ENCODE measurements at regions not wholly inside any gene's neighbourhood (a gene's known extent, or its start where the extent isn't known, plus 50 kb on each side); places are given as distances from the start of the nearest gene placed in this dataset.
A peak's percentile ranks its signal among the peaks of the same experiment; 100 is the strongest.

GRCh38 chr21:25466470-25466869, 140.8 kb downstream of the MRPL39 start:
- no peaks in the 10 kb centered on the region for H3K27me3 Mint-ChIP-seq (ENCODE audit: low read depth)
- no peak for DNase-seq (ENCODE audit: low spot score)
- no peak overlapping the region for H3K4me3 Mint-ChIP-seq (ENCODE audit: low read depth)
- peaks cover 14% of the 10 kb centered on the region for H3K9me3 Mint-ChIP-seq
- peak overlapping the region; percentile 50 for H3K27ac Mint-ChIP-seq
- intact Hi-C loops (cut with micrococcal nuclease), result no loop called here
- H3K36me3 Mint-ChIP-seq (ENCODE audit: low read depth), result peaks cover 15% of the 10 kb centered on the region
- peaks cover 51% of the 10 kb centered on the region for H3K4me1 Mint-ChIP-seq (ENCODE audit: low read depth)

DNA sequence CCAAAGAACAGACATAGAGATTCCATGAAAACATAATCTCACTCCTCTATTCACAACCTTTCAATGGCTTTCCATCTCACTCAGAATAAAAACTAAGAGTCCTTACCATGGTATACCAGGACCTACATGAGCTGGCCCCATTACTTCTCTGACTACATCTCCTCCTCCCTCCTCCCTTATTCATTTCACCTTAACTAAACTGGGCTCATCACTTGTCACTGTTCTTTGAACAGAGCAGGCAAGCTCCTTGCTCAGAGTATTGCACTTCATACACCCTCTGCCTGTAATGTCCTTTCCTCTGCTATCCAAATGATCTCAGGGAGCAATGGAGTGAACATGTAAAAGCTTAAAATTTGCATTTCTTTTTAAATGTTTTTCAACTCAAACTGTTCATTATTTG, 142.0 kb downstream of the MRPL39 start:
- Mint-ChIP-seq H3K4me1 (ENCODE audit: low read depth) (peaks cover 53% of the 10 kb centered on the region), H3K27ac (peak overlapping the region; percentile 54), H3K4me3 (ENCODE audit: low read depth) (no peak overlapping the region), H3K36me3 (ENCODE audit: low read depth) (peaks cover 16% of the 10 kb centered on the region), H3K9me3 (peaks cover 11% of the 10 kb centered on the region), H3K27me3 (ENCODE audit: low read depth) (no peaks in the 10 kb centered on the region)
- intact Hi-C loops (cut with micrococcal nuclease), result no loop called here
- DNase-seq (ENCODE audit: low spot score), result no peak

DNA sequence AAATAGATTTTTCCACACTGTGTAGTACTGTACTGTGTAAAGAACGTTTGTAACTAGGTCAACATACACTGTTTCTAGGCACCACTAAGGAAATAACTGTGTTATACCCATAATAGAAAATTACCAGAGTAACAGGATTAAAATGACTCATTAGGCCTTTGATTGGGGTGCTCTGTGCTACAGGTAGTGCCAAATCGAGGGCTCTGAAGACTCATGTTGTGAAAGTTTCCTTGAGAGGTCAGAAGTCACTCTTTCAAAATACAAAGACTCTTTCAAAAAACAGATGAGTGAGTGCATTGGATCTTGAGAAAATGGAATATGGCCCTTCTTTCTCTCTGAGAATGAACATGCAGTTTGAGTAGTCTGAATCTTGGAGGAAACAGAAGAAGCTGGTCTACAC, 143.0 kb downstream of the MRPL39 start:
- Mint-ChIP-seq H3K4me1 (ENCODE audit: low read depth) (peaks cover 60% of the 10 kb centered on the region), H3K4me3 (ENCODE audit: low read depth) (no peak overlapping the region), H3K27ac (peak overlapping the region; percentile 93), H3K9me3 (peaks cover 18% of the 10 kb centered on the region), H3K27me3 (ENCODE audit: low read depth) (no peaks in the 10 kb centered on the region), H3K36me3 (ENCODE audit: low read depth) (peaks cover 24% of the 10 kb centered on the region)
- DNase-seq (ENCODE audit: low spot score), result no peak
- intact Hi-C loops (cut with micrococcal nuclease), result loop anchor here (1.0 kb wide), 2 partner anchors 8 to 38 kb away; no protein-coding TSS in a partner anchor

DNA sequence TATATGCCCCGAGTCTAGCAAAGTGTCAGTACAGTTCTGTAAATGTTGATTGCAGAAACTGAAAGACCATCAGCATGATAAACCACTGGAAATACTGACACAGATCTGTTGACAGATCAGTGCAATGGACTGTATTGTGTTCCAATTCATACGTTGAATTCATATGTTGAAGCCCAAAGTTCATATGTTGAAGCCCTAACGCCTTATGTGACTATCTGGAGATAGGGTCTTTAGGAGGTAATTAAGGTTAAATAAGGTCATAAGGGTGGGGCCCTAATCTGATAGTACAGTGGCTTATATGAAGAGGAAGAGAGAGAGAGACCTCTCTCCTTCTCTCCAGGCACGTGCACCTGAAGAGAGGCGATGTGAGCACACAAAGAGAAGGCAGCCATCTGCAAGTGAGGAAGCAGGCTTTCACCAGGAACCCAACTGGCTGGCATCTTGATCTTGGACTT, 144.7 kb downstream of the MRPL39 start:
- H3K4me1 Mint-ChIP-seq (ENCODE audit: low read depth), result peaks cover 69% of the 10 kb centered on the region
- H3K4me3 Mint-ChIP-seq (ENCODE audit: low read depth), result no peak overlapping the region
- H3K36me3 Mint-ChIP-seq (ENCODE audit: low read depth), result peaks cover 24% of the 10 kb centered on the region
- H3K9me3 Mint-ChIP-seq, result peaks cover 19% of the 10 kb centered on the region
- no peaks in the 10 kb centered on the region for H3K27me3 Mint-ChIP-seq (ENCODE audit: low read depth)
- intact Hi-C loops (cut with micrococcal nuclease), result loop anchor here (1.0 kb wide), 2 partner anchors 25 to 34 kb away; no protein-coding TSS in a partner anchor
- DNase-seq (ENCODE audit: low spot score), result no peak
- H3K27ac Mint-ChIP-seq, result peak overlapping the region; percentile 93

GRCh38 chr21:25461725-25462124, 145.6 kb downstream of the MRPL39 start:
- Mint-ChIP-seq H3K9me3 (peaks cover 14% of the 10 kb centered on the region), H3K36me3 (ENCODE audit: low read depth) (peaks cover 20% of the 10 kb centered on the region), H3K4me1 (ENCODE audit: low read depth) (peaks cover 73% of the 10 kb centered on the region), H3K27ac (peak overlapping the region; percentile 73), H3K27me3 (ENCODE audit: low read depth) (no peaks in the 10 kb centered on the region), H3K4me3 (ENCODE audit: low read depth) (no peak overlapping the region)
- intact Hi-C loops (cut with micrococcal nuclease), result loop anchor here (1.0 kb wide), 2 partner anchors 26 to 33 kb away; no protein-coding TSS in a partner anchor
- no peak for DNase-seq (ENCODE audit: low spot score)

DNA sequence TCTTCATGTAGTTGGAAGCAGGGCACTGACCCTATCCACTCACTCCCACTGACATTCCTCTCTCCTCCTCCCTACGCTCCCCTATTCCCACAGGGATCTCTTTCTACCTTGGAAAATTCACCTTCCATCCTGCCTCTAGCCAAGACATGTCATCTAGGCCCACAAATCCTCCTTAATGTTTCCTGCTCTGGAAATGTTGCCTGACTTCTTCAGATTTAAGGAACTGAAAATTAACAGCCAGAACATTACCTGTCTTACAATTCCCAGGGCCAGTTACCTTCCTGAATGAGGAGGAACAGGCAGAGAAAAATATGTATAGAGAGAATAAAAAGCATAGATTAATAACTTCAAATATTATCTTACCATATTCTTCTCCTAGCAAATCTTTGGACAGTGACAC, 147.3 kb downstream of the MRPL39 start:
- peak overlapping the region; percentile 93 for H3K27ac Mint-ChIP-seq
- intact Hi-C loops (cut with micrococcal nuclease), result no loop called here
- peak overlapping the region; percentile 35 for H3K4me3 Mint-ChIP-seq (ENCODE audit: low read depth)
- H3K27me3 Mint-ChIP-seq (ENCODE audit: low read depth), result no peaks in the 10 kb centered on the region
- H3K9me3 Mint-ChIP-seq, result peaks cover 9% of the 10 kb centered on the region
- no peak for DNase-seq (ENCODE audit: low spot score)
- peaks cover 70% of the 10 kb centered on the region for H3K4me1 Mint-ChIP-seq (ENCODE audit: low read depth)
- peaks cover 20% of the 10 kb centered on the region for H3K36me3 Mint-ChIP-seq (ENCODE audit: low read depth)

- peaks cover 64% of the 10 kb centered on the region for H3K4me1 Mint-ChIP-seq (ENCODE audit: low read depth)
- intact Hi-C loops (cut with micrococcal nuclease), result no loop called here
Measured at GRCh38 chr21:25459365-25459764, 147.9 kb downstream of the MRPL39 start.

GRCh38 chr21:25458484-25458883, 148.8 kb downstream of the MRPL39 start:
- intact Hi-C loops (cut with micrococcal nuclease), result no loop called here
- Mint-ChIP-seq H3K9me3 (peaks cover 9% of the 10 kb centered on the region), H3K4me3 (ENCODE audit: low read depth) (peak overlapping the region; percentile 11), H3K4me1 (ENCODE audit: low read depth) (peaks cover 57% of the 10 kb centered on the region), H3K36me3 (ENCODE audit: low read depth) (peaks cover 20% of the 10 kb centered on the region), H3K27ac (peak overlapping the region; percentile 81), H3K27me3 (ENCODE audit: low read depth) (no peaks in the 10 kb centered on the region)
- DNase-seq (ENCODE audit: low spot score), result no peak

More at GRCh38 chr21:25459365-25459764, 147.9 kb downstream of the MRPL39 start:
- Mint-ChIP-seq H3K27me3 (ENCODE audit: low read depth) (no peaks in the 10 kb centered on the region), H3K9me3 (peaks cover 9% of the 10 kb centered on the region), H3K4me3 (ENCODE audit: low read depth) (no peak overlapping the region), H3K27ac (peak overlapping the region; percentile 93), H3K36me3 (ENCODE audit: low read depth) (peaks cover 20% of the 10 kb centered on the region)
- no peak for DNase-seq (ENCODE audit: low spot score)

GRCh38 chr21:25457946-25458345, 149.3 kb downstream of the MRPL39 start:
- peak overlapping the region; percentile 50 for H3K27ac Mint-ChIP-seq
- DNase-seq (ENCODE audit: low spot score), result no peak
- peaks cover 55% of the 10 kb centered on the region for H3K4me1 Mint-ChIP-seq (ENCODE audit: low read depth)
- H3K9me3 Mint-ChIP-seq, result peaks cover 12% of the 10 kb centered on the region
- H3K4me3 Mint-ChIP-seq (ENCODE audit: low read depth), result no peak overlapping the region
- no peaks in the 10 kb centered on the region for H3K27me3 Mint-ChIP-seq (ENCODE audit: low read depth)
- intact Hi-C loops (cut with micrococcal nuclease), result loop anchor here (1.0 kb wide), 6 partner anchors 29 to 115 kb away; no protein-coding TSS in a partner anchor
- H3K36me3 Mint-ChIP-seq (ENCODE audit: low read depth), result peaks cover 20% of the 10 kb centered on the region

DNA sequence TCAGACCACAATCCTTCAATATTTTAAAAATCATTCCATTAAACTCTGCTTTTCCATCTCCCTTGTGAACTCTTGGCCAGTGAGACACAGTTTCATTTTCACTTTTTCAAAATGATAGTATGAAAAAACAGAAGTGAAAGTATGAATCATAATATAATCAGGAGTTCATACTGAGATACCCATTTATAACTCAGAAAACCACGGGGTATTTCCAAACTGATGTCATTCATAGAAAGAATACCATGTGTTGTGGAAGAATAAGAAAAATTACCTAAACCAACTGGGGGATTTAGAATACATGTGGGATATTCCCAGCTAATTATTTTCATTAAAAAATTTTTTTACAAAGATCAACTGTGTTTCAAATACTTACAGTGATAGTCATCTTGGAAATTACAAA, 149.9 kb downstream of the MRPL39 start:
- Mint-ChIP-seq H3K4me3 (ENCODE audit: low read depth) (peak overlapping the region; percentile 58), H3K36me3 (ENCODE audit: low read depth) (peaks cover 20% of the 10 kb centered on the region), H3K4me1 (ENCODE audit: low read depth) (peaks cover 50% of the 10 kb centered on the region), H3K27ac (peak overlapping the region; percentile 84), H3K27me3 (ENCODE audit: low read depth) (no peaks in the 10 kb centered on the region), H3K9me3 (peaks cover 12% of the 10 kb centered on the region)
- intact Hi-C loops (cut with micrococcal nuclease), result loop anchor here (1.0 kb wide), 6 partner anchors 30 to 116 kb away; no protein-coding TSS in a partner anchor
- DNase-seq (ENCODE audit: low spot score), result no peak

DNA sequence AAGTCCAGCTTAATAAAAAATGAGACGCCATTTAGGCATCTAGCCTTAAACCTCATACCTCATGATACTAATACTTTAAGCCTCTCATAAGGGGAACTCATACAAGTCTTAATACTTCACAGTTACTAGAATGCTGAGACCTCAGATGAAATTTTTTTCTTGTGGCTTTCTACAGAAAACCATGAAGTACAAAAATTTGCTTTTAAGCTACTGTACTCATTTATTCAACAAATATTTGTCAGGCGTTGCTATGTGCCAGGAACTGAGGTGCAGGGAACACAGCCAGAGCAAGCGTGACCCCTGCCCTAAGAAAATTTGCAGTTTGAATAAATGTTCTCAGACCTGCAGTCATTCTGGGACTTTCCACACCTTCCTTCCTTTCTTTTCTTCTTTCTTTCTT, 150.6 kb downstream of the MRPL39 start:
- intact Hi-C loops (cut with micrococcal nuclease), result loop anchor here (1.0 kb wide), 8 partner anchors 8 to 117 kb away; no protein-coding TSS in a partner anchor
- H3K4me3 Mint-ChIP-seq (ENCODE audit: low read depth), result peak overlapping the region; percentile 27

GRCh38 chr21:25453524-25453923, 153.8 kb downstream of the MRPL39 start:
- intact Hi-C loops (cut with micrococcal nuclease), result no loop called here
- Mint-ChIP-seq H3K4me1 (ENCODE audit: low read depth) (peaks cover 33% of the 10 kb centered on the region), H3K4me3 (ENCODE audit: low read depth) (no peak overlapping the region), H3K27me3 (ENCODE audit: low read depth) (no peaks in the 10 kb centered on the region), H3K36me3 (ENCODE audit: low read depth) (peaks cover 22% of the 10 kb centered on the region), H3K9me3 (peaks cover 27% of the 10 kb centered on the region), H3K27ac (no peak overlapping the region)
- DNase-seq (ENCODE audit: low spot score), result no peak

More for the DNA sequence above, 150.6 kb downstream of the MRPL39 start:
- DNase-seq (ENCODE audit: low spot score), result no peak
- Mint-ChIP-seq H3K27me3 (ENCODE audit: low read depth) (no peaks in the 10 kb centered on the region), H3K4me1 (ENCODE audit: low read depth) (peaks cover 50% of the 10 kb centered on the region), H3K36me3 (ENCODE audit: low read depth) (peaks cover 20% of the 10 kb centered on the region), H3K9me3 (peaks cover 12% of the 10 kb centered on the region), H3K27ac (peak overlapping the region; percentile 77)

DNA sequence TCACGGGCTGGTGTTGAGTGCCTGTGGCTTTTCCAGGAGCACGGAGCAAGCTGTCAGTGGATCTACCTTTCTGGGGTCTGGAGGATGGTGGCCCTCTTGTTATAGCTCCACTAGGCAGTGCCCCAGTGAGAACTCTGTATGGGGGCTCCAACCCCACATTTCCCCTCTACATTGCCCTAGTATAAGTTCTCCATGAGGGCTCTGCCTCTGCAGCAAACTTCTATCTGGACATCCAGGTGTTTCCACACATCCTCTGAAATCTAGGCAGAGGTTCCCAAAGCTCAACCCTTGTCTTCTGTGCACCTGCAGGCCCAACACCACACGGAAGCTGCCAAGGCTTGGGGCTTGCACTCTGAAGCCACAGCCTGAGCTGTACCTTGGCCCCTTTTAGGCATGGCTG, 157.3 kb downstream of the MRPL39 start:
- no peaks in the 10 kb centered on the region for H3K27me3 Mint-ChIP-seq (ENCODE audit: low read depth)
- intact Hi-C loops (cut with micrococcal nuclease), result no loop called here
- H3K4me3 Mint-ChIP-seq (ENCODE audit: low read depth), result no peak overlapping the region
- DNase-seq (ENCODE audit: low spot score), result no peak
- H3K9me3 Mint-ChIP-seq, result peaks cover 27% of the 10 kb centered on the region
- peaks cover 16% of the 10 kb centered on the region for H3K4me1 Mint-ChIP-seq (ENCODE audit: low read depth)
- peaks cover 14% of the 10 kb centered on the region for H3K36me3 Mint-ChIP-seq (ENCODE audit: low read depth)
- no peak overlapping the region for H3K27ac Mint-ChIP-seq
